ENCODE measurements at regions not wholly inside any gene's neighbourhood (a gene's known extent, or its start where the extent isn't known, plus 50 kb on each side); places are given as distances from the start of the nearest gene placed in this dataset.
"Not testable (repeated sequence)": the region's sequence is repeated elsewhere in the genome, so short reads cannot be mapped to it uniquely, and the experiment has no call there.

GRCh38 chr1:238913210-238913609, 473.2 kb upstream of the CHRM3 start:
- no peak overlapping the region for H3K4me3 ChIP-seq
- ATAC-seq (no peak), DNase-seq (no peak)
- no peaks in the 10 kb centered on the region for H3K36me3 ChIP-seq
- H3K27me3 ChIP-seq (ENCODE audit: low read depth), result no peaks in the 10 kb centered on the region
- no peaks in the 10 kb centered on the region for H3K4me1 ChIP-seq
- no peak overlapping the region for H3K27ac ChIP-seq
- TF ChIP-seq, protein P1, sequence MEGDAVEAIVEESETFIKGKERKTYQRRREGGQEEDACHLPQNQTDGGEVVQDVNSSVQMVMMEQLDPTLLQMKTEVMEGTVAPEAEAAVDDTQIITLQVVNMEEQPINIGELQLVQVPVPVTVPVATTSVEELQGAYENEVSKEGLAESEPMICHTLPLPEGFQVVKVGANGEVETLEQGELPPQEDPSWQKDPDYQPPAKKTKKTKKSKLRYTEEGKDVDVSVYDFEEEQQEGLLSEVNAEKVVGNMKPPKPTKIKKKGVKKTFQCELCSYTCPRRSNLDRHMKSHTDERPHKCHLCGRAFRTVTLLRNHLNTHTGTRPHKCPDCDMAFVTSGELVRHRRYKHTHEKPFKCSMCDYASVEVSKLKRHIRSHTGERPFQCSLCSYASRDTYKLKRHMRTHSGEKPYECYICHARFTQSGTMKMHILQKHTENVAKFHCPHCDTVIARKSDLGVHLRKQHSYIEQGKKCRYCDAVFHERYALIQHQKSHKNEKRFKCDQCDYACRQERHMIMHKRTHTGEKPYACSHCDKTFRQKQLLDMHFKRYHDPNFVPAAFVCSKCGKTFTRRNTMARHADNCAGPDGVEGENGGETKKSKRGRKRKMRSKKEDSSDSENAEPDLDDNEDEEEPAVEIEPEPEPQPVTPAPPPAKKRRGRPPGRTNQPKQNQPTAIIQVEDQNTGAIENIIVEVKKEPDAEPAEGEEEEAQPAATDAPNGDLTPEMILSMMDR (IDR thresholded peaks at IDR 0.05), result no peak
- no peaks in the 10 kb centered on the region for H3K9me3 ChIP-seq
- intact Hi-C loops (cut with DNase I), result no loop called here

- ATAC-seq (no peak), DNase-seq (no peak)
- no peak overlapping the region for H3K27ac ChIP-seq
- no peaks in the 10 kb centered on the region for H3K36me3 ChIP-seq
- intact Hi-C loops (cut with DNase I), result no loop called here
- no peak overlapping the region for H3K4me3 ChIP-seq
- no peaks in the 10 kb centered on the region for H3K27me3 ChIP-seq (ENCODE audit: low read depth)
- TF ChIP-seq, protein P1 (IDR thresholded peaks at IDR 0.05), result no peak
- no peaks in the 10 kb centered on the region for H3K9me3 ChIP-seq
- H3K4me1 ChIP-seq, result no peaks in the 10 kb centered on the region
Observed at GRCh38 chr1:238912148-238912547, 474.2 kb upstream of the CHRM3 start.

- DNase-seq; H3K4me1 ChIP-seq; H3K4me3 ChIP-seq; H3K9me3 ChIP-seq; intact Hi-C loops (cut with DNase I); H3K36me3 ChIP-seq; H3K27ac ChIP-seq; ATAC-seq; H3K27me3 ChIP-seq (ENCODE audit: low read depth): not testable (repeated sequence)
Observed at GRCh38 chr1:238902752-238903151, 483.6 kb upstream of the CHRM3 start.

DNA sequence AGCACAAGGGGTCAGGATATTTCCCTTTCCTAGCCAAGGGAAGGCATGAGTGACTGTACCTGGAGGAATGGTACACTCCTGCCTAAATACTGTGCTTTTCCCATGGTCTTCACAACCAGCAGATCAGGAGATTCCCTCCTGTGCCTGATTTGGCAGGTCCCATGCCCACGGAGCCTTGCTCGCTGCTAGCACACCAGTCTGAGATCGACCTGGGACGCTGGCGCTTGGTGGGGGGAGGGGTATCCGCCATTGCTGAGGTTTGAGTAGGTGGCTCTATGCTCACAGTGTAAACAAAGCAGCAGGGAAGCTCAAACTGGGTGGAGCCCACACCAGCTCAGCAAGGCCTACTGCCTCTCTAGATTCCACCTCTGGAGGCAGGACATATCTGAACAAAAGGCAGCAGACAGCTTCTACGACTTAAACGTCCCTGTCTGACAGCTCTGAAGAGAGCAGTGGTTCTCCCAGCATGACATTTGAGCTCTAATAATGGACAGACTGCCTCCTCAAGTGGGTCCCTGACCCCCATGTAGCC, 486.0 kb upstream of the CHRM3 start:
- TF ChIP-seq, protein P1 (IDR thresholded peaks at IDR 0.05), result no peak
- Histone ChIP-seq H3K9me3 (no peaks in the 10 kb centered on the region), H3K36me3 (no peaks in the 10 kb centered on the region), H3K27ac (no peak overlapping the region), H3K4me1 (no peaks in the 10 kb centered on the region), H3K4me3 (no peak overlapping the region), H3K27me3 (ENCODE audit: low read depth) (no peaks in the 10 kb centered on the region)
- ATAC-seq (no peak), DNase-seq (no peak)
- intact Hi-C loops (cut with DNase I), result no loop called here

DNA sequence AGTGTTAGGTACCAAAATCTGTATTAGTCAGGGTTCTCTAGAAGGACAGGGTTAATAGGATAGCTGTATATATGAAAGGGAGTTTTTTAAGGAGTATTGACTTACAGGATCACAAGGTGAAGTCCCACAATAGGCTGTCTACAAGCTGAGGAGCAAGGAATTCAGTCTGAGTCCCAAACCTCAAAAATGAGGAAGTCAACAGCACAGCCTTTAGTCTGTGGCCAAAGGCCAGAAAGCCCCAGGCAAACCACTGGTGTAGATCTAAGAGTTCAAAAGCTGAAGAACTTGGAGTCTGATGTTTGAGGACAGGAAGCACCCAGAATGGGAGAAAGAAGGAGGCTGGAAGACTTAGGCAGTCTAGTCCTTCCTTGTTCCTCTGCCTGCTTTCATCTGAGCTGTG, 487.5 kb upstream of the CHRM3 start:
- intact Hi-C loops (cut with DNase I), result no loop called here
- Histone ChIP-seq H3K4me1 (no peaks in the 10 kb centered on the region), H3K9me3 (no peaks in the 10 kb centered on the region), H3K4me3 (no peak overlapping the region), H3K36me3 (no peaks in the 10 kb centered on the region), H3K27ac (no peak overlapping the region), H3K27me3 (ENCODE audit: low read depth) (no peaks in the 10 kb centered on the region)
- TF ChIP-seq, protein P1 (IDR thresholded peaks at IDR 0.05), result no peak
- no peak for DNase-seq
- no peak for ATAC-seq

DNA sequence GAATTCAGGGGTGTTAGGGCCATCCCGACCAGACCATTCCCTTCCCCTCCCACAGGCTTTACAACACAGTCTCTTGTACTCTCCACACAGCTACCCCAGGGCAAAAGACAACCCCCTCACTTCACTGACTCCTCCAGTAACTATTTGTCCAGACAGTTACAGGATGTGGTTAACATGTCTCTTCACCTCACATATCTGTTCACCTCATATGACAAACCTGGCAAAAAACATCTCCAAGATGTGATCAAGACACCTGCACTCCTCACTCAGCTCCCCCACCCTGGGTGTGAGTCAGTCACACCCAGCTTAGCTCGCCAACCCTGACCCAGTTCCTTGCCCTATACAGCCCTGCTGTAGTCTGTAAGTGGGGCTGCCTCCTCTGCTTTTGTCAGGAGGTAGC, 490.5 kb upstream of the CHRM3 start:
- DNase-seq, result no peak
- H3K27me3 ChIP-seq (ENCODE audit: low read depth), result no peaks in the 10 kb centered on the region
- TF ChIP-seq, protein P1 (IDR thresholded peaks at IDR 0.05), result no peak
- H3K4me3 ChIP-seq, result no peak overlapping the region
- no peak for ATAC-seq
- intact Hi-C loops (cut with DNase I), result no loop called here
- no peaks in the 10 kb centered on the region for H3K9me3 ChIP-seq
- H3K27ac ChIP-seq, result no peak overlapping the region
- H3K4me1 ChIP-seq, result no peaks in the 10 kb centered on the region
- H3K36me3 ChIP-seq, result no peaks in the 10 kb centered on the region

All from lower lobe of right lung (tissue), 2 donors.